ENCODE measurements at regions not wholly inside any gene's neighbourhood (a gene's known extent, or its start where the extent isn't known, plus 50 kb on each side); places are given as distances from the start of the nearest gene placed in this dataset.
"Not testable (repeated sequence)": the region's sequence is repeated elsewhere in the genome, so short reads cannot be mapped to it uniquely, and the experiment has no call there.

GRCh38 chr2:111453308-111453707 is 332.6 kb downstream of the BCL2L11 start:
- H3K4me1 ChIP-seq (ENCODE audit: control insufficient read depth in 1 of 2, insufficient read depth in 2 of 2, low read length in 2 of 2); H3K27ac ChIP-seq (ENCODE audit: low read depth, low read length); BruUV-seq (replicated peaks); DNase-seq (ENCODE audit: low read depth, low spot score); intact Hi-C loops (cut with micrococcal nuclease); POLR2A ChIA-PET; ATAC-seq; RAD21 ChIA-PET (ENCODE audit: low non-redundant PET in 1 of 2, low total read pairs in 2 of 2, uncharacterized antibody in 2 of 2, unreplicated experiment in 2 of 2); H3K4me2 ChIP-seq (ENCODE audit: low read length); H3K9me3 ChIP-seq (ENCODE audit: control insufficient read depth in 1 of 2, insufficient read depth in 1 of 2, low read depth in 1 of 2, low read length in 2 of 2); H3K9ac ChIP-seq (ENCODE audit: low read length); CTCF ChIA-PET; H3K36me3 ChIP-seq (ENCODE audit: control insufficient read depth in 1 of 2, insufficient read depth in 2 of 2, low read length in 2 of 2); H3K4me3 ChIP-seq (replicated peaks in 1 of 2; ENCODE audit: low read depth in 1 of 2, low read length in 2 of 2); H3K9me2 ChIP-seq (ENCODE audit: insufficient read depth); H3K27me3 ChIP-seq (ENCODE audit: insufficient read depth, low read length); H4K20me1 ChIP-seq (ENCODE audit: insufficient read depth); H2AFZ ChIP-seq (ENCODE audit: low read depth, low read length, poor library complexity, severe bottlenecking): not testable (repeated sequence)
- peaks cover 22% of the 10 kb centered on the region for H3K79me2 ChIP-seq (ENCODE audit: insufficient read depth, low read length)

- H3K9me3 ChIP-seq (ENCODE audit: control insufficient read depth in 1 of 2, insufficient read depth in 1 of 2, low read depth in 1 of 2, low read length in 2 of 2); DNase-seq (ENCODE audit: low read depth, low spot score); H3K4me2 ChIP-seq (ENCODE audit: low read length); H3K4me3 ChIP-seq (replicated peaks in 1 of 2; ENCODE audit: low read depth in 1 of 2, low read length in 2 of 2); RAD21 ChIA-PET (ENCODE audit: low non-redundant PET in 1 of 2, low total read pairs in 2 of 2, uncharacterized antibody in 2 of 2, unreplicated experiment in 2 of 2); H3K27me3 ChIP-seq (ENCODE audit: insufficient read depth, low read length); intact Hi-C loops (cut with micrococcal nuclease); H3K9ac ChIP-seq (ENCODE audit: low read length); H3K4me1 ChIP-seq (ENCODE audit: control insufficient read depth in 1 of 2, insufficient read depth in 2 of 2, low read length in 2 of 2); BruUV-seq (replicated peaks); H3K27ac ChIP-seq (ENCODE audit: low read depth, low read length); H3K9me2 ChIP-seq (ENCODE audit: insufficient read depth); H2AFZ ChIP-seq (ENCODE audit: low read depth, low read length, poor library complexity, severe bottlenecking); POLR2A ChIA-PET; H4K20me1 ChIP-seq (ENCODE audit: insufficient read depth); ATAC-seq; CTCF ChIA-PET; H3K36me3 ChIP-seq (ENCODE audit: control insufficient read depth in 1 of 2, insufficient read depth in 2 of 2, low read length in 2 of 2): not testable (repeated sequence)
- H3K79me2 ChIP-seq (ENCODE audit: insufficient read depth, low read length) = peaks cover 26% of the 10 kb centered on the region
These were observed 333.1 kb downstream of the BCL2L11 start for GRCh38 chr2:111453816-111454215.

- H3K79me2 ChIP-seq (ENCODE audit: insufficient read depth, low read length) = peaks cover 26% of the 10 kb centered on the region
- ATAC-seq (peak; percentile 92), DNase-seq (ENCODE audit: low read depth, low spot score) (peak; percentile 26)
- H3K4me2 ChIP-seq (ENCODE audit: low read length); CTCF ChIA-PET; H3K9me2 ChIP-seq (ENCODE audit: insufficient read depth); H2AFZ ChIP-seq (ENCODE audit: low read depth, low read length, poor library complexity, severe bottlenecking); BruUV-seq (replicated peaks); H3K9me3 ChIP-seq (ENCODE audit: control insufficient read depth in 1 of 2, insufficient read depth in 1 of 2, low read depth in 1 of 2, low read length in 2 of 2); H3K4me3 ChIP-seq (replicated peaks in 1 of 2; ENCODE audit: low read depth in 1 of 2, low read length in 2 of 2); H3K4me1 ChIP-seq (ENCODE audit: control insufficient read depth in 1 of 2, insufficient read depth in 2 of 2, low read length in 2 of 2); intact Hi-C loops (cut with micrococcal nuclease); POLR2A ChIA-PET; H3K27ac ChIP-seq (ENCODE audit: low read depth, low read length); H4K20me1 ChIP-seq (ENCODE audit: insufficient read depth); H3K9ac ChIP-seq (ENCODE audit: low read length); RAD21 ChIA-PET (ENCODE audit: low non-redundant PET in 1 of 2, low total read pairs in 2 of 2, uncharacterized antibody in 2 of 2, unreplicated experiment in 2 of 2); H3K27me3 ChIP-seq (ENCODE audit: insufficient read depth, low read length); H3K36me3 ChIP-seq (ENCODE audit: control insufficient read depth in 1 of 2, insufficient read depth in 2 of 2, low read length in 2 of 2): not testable (repeated sequence)
- peak; percentile 35; the same call in 1 of the 2 replicates for TF ChIP-seq RAD21 (IDR thresholded peaks at IDR 0.05; ENCODE audit: low read depth)
These were observed 333.7 kb downstream of the BCL2L11 start for GRCh38 chr2:111454404-111454803.

GRCh38 chr2:111455016-111456015 is 334.6 kb downstream of the BCL2L11 start:
- H3K36me3 ChIP-seq (ENCODE audit: control insufficient read depth in 1 of 2, insufficient read depth in 2 of 2, low read length in 2 of 2); H3K4me3 ChIP-seq (replicated peaks in 1 of 2; ENCODE audit: low read depth in 1 of 2, low read length in 2 of 2); H3K9ac ChIP-seq (ENCODE audit: low read length); CTCF ChIA-PET; ATAC-seq; RAD21 ChIA-PET (ENCODE audit: low non-redundant PET in 1 of 2, low total read pairs in 2 of 2, uncharacterized antibody in 2 of 2, unreplicated experiment in 2 of 2); H3K27ac ChIP-seq (ENCODE audit: low read depth, low read length); H3K27me3 ChIP-seq (ENCODE audit: insufficient read depth, low read length); H3K9me3 ChIP-seq (ENCODE audit: control insufficient read depth in 1 of 2, insufficient read depth in 1 of 2, low read depth in 1 of 2, low read length in 2 of 2); H3K9me2 ChIP-seq (ENCODE audit: insufficient read depth); H2AFZ ChIP-seq (ENCODE audit: low read depth, low read length, poor library complexity, severe bottlenecking); H3K4me1 ChIP-seq (ENCODE audit: control insufficient read depth in 1 of 2, insufficient read depth in 2 of 2, low read length in 2 of 2); H3K4me2 ChIP-seq (ENCODE audit: low read length); BruUV-seq (replicated peaks); intact Hi-C loops (cut with micrococcal nuclease); H4K20me1 ChIP-seq (ENCODE audit: insufficient read depth); POLR2A ChIA-PET; DNase-seq (ENCODE audit: low read depth, low spot score): not testable (repeated sequence)
- H3K79me2 ChIP-seq (ENCODE audit: insufficient read depth, low read length) = peaks cover 22% of the 10 kb centered on the region

Measured in HCT116 (cell line).